Endothelial cell (in vitro differentiated cells): ENCODE measurements at regions not wholly inside any gene's neighbourhood (a gene's known extent, or its start where the extent isn't known, plus 50 kb on each side); places are given as distances from the start of the nearest gene placed in this dataset.

ENCODE experiments used
- DNase-seq: peaks from one replicate; pipeline ENCODE4 v3.0.0; 2021; ENCODE audit warnings: low spot score
- H3K27ac Mint-ChIP-seq: one replicate; pipeline ENCODE4 v1.8.0; 2021; ENCODE audit warnings: mixed read lengths, inconsistent platforms; ENCODE audit not compliant: unreplicated experiment
- H3K27me3 Mint-ChIP-seq: one replicate; pipeline ENCODE4 v1.8.0; 2021; ENCODE audit warnings: mild to moderate bottlenecking, moderate library complexity, mixed read lengths, inconsistent platforms; ENCODE audit not compliant: unreplicated experiment
- H3K36me3 Mint-ChIP-seq: one replicate; pipeline ENCODE4 v1.8.0; 2021; ENCODE audit warnings: mild to moderate bottlenecking, low read depth, mixed read lengths, inconsistent platforms; ENCODE audit not compliant: unreplicated experiment
- H3K4me1 Mint-ChIP-seq: one replicate; pipeline ENCODE4 v1.8.0; 2021; ENCODE audit warnings: mild to moderate bottlenecking, mixed read lengths, inconsistent platforms; ENCODE audit not compliant: unreplicated experiment
- H3K4me3 Mint-ChIP-seq: one replicate; pipeline ENCODE4 v1.8.0; 2021; ENCODE audit warnings: mild to moderate bottlenecking, mixed read lengths, inconsistent platforms; ENCODE audit not compliant: unreplicated experiment
- H3K9me3 Mint-ChIP-seq: one replicate; pipeline ENCODE4 v1.8.0; 2021; ENCODE audit warnings: mixed read lengths, inconsistent platforms; ENCODE audit not compliant: unreplicated experiment
- CTCF ChIP-seq: fragments of 200-600 bp; sonication (generic); IDR thresholded peaks from one replicate; pipeline ENCODE4 v1.5.0; 2021; ENCODE audit warnings: antibody characterized with exemption; ENCODE audit not compliant: unreplicated experiment

DNA sequence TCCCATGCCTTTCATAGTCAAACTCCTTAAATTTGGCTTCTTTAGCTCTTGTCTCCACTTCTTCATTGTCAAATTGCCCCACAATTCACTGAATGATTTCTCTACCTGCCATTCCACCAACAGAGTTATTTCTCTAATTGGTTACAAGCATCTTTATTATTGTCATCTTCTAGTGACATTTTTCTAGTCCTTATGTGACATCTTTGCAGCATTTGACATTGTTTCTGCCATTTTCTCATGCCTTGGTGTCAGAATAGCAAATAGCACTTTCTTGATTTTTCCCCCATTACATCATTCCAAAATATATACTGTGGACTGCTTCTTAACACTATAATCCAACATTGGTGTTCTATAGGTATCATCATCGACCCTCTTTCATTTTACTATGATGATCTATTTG lies 137.7 kb upstream of the HDDC2 start:
- no peak overlapping the region for H3K4me3 Mint-ChIP-seq
- no peak for TF ChIP-seq CTCF
- H3K9me3 Mint-ChIP-seq = no peaks in the 10 kb centered on the region
- no peaks in the 10 kb centered on the region for H3K27me3 Mint-ChIP-seq
- DNase-seq = no peak
- no peaks in the 10 kb centered on the region for H3K4me1 Mint-ChIP-seq
- H3K27ac Mint-ChIP-seq = no peak overlapping the region
- no peaks in the 10 kb centered on the region for H3K36me3 Mint-ChIP-seq

DNA sequence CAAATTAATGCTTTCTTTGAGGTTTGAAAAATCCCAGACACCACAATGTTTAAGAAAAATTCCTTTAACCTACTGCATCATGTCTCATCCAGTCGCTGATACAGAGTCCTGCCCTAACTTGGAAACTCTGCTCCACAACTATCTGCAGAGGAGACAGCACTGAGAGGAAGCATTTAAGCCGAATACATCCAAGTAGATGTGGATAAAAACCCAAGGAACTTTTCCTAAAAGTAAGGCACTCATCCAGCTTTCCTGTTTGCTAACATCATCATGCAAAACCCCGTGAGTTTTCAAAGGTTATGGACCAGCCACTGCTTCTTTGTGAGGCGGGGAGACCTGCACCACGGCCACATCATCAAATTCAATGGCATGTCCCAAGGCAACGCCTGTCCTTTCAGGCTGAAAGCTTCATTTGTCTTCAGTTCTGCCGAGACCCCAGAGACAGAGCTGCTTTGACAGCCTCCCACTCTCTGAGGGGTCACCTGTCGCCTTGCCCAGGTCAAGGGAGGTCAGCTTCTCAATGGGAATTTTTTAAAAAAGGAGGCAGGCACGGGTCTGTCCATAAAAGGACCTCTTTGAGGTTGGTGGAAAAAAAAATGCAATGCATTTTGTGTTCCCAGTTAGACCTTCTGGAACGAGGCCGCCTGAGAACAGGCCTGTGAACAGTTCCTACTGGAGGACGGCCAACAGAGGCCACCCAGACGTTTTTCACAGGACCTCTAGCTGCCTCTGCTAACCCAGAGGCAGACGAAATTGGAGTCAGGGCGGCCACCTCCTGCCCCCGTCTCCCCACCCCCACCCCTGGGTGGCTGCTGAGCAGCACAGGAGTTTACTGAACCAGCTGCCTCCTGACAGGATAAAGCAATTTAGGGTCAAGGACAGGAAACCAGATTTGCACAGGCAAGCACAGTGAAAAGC lies 142.5 kb upstream of the HDDC2 start:
- no peak for TF ChIP-seq CTCF
- Mint-ChIP-seq H3K36me3 (no peaks in the 10 kb centered on the region), H3K27ac (peak overlapping the region; percentile 65), H3K4me3 (no peak overlapping the region), H3K27me3 (peaks cover 3% of the 10 kb centered on the region), H3K9me3 (no peaks in the 10 kb centered on the region), H3K4me1 (peaks cover 13% of the 10 kb centered on the region)
- DNase-seq = no peak

GRCh38 chr6:125445054-125445453 lies 143.3 kb upstream of the HDDC2 start:
- Mint-ChIP-seq H3K4me1 (peaks cover 13% of the 10 kb centered on the region), H3K27ac (peak overlapping the region; percentile 65), H3K36me3 (no peaks in the 10 kb centered on the region), H3K4me3 (no peak overlapping the region), H3K27me3 (peaks cover 6% of the 10 kb centered on the region), H3K9me3 (no peaks in the 10 kb centered on the region)
- no peak for TF ChIP-seq CTCF
- no peak for DNase-seq

- Mint-ChIP-seq H3K27ac (no peak overlapping the region), H3K4me1 (peaks cover 13% of the 10 kb centered on the region), H3K9me3 (peaks cover 4% of the 10 kb centered on the region), H3K27me3 (peaks cover 6% of the 10 kb centered on the region), H3K4me3 (no peak overlapping the region), H3K36me3 (peaks cover 4% of the 10 kb centered on the region)
- no peak for TF ChIP-seq CTCF
- no peak for DNase-seq
Measured at GRCh38 chr6:125446011-125446410, 144.2 kb upstream of the HDDC2 start.

DNA sequence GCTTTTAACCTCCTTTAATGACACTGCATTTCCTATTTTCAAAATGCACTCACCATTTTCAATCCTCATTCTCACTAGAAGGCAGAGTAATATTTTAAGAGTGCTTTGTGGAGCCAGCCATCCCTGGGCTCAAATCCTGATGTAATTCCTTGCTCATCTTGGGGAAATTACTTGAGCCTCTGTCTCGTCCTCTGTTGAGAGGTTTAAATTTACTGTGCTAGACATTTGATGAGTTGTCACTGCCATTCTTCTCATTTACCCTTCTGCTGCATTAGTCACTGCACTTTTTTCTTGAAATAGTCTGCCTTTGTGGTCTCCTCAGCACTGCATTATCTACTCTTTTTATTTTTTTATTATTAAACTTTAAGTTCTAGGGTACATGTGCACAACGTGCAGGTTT lies 150.0 kb upstream of the HDDC2 start:
- no peak for DNase-seq

More for the DNA sequence above, 150.0 kb upstream of the HDDC2 start:
- H3K36me3 Mint-ChIP-seq = peaks cover 11% of the 10 kb centered on the region
- peaks cover 6% of the 10 kb centered on the region for H3K27me3 Mint-ChIP-seq
- no peak for TF ChIP-seq CTCF
- no peaks in the 10 kb centered on the region for H3K4me1 Mint-ChIP-seq
- no peak overlapping the region for H3K27ac Mint-ChIP-seq
- no peak overlapping the region for H3K4me3 Mint-ChIP-seq
- H3K9me3 Mint-ChIP-seq = peaks cover 8% of the 10 kb centered on the region
